ENCODE measurements at regions not wholly inside any gene's neighbourhood (a gene's known extent, or its start where the extent isn't known, plus 50 kb on each side); places are given as distances from the start of the nearest gene placed in this dataset.

- H3K79me2 ChIP-seq (ENCODE audit: low read length) = no peaks in the 10 kb centered on the region
- no peak overlapping the region for H3K4me3 ChIP-seq (ENCODE audit: low read length)
- H3K27me3 ChIP-seq (ENCODE audit: low read depth, low read length) = no peaks in the 10 kb centered on the region
- H4K20me1 ChIP-seq (ENCODE audit: insufficient read depth, low read length) = no peaks in the 10 kb centered on the region
- H3K27ac ChIP-seq (ENCODE audit: low read length) = no peak overlapping the region
- H3K36me3 ChIP-seq (replicated peaks; ENCODE audit: low read depth, low read length) = no peaks in the 10 kb centered on the region
- H3K9me3 ChIP-seq (ENCODE audit: insufficient read depth, low read length) = no peaks in the 10 kb centered on the region
- H3K4me1 ChIP-seq (ENCODE audit: low read length) = peaks cover 3% of the 10 kb centered on the region; the same call in 1 of the 2 replicates
- no peak overlapping the region for H3K4me2 ChIP-seq (ENCODE audit: low read length)
- H3K9ac ChIP-seq (ENCODE audit: low read length) = no peak overlapping the region
- no peak for TF ChIP-seq CTCF (IDR thresholded peaks at IDR 0.05; ENCODE audit: low read depth, low read length)
- TF ChIP-seq EZH2phosphoT487 (IDR thresholded peaks at IDR 0.05; ENCODE audit: low read depth) = no peak
- H2AFZ ChIP-seq (ENCODE audit: low read depth, low read length) = no peak overlapping the region
Measured at GRCh38 chr3:62992520-62992919, 117.3 kb upstream of the CADPS start.

- H3K9me3 ChIP-seq (ENCODE audit: insufficient read depth, low read length) = no peaks in the 10 kb centered on the region
- H3K27ac ChIP-seq (ENCODE audit: low read length) = no peak overlapping the region
- no peaks in the 10 kb centered on the region for H3K27me3 ChIP-seq (ENCODE audit: low read depth, low read length)
- no peak for TF ChIP-seq CTCF (IDR thresholded peaks at IDR 0.05; ENCODE audit: low read depth, low read length)
- TF ChIP-seq EZH2phosphoT487 (IDR thresholded peaks at IDR 0.05; ENCODE audit: low read depth) = no peak
- no peak overlapping the region for H3K4me3 ChIP-seq (ENCODE audit: low read length)
- no peaks in the 10 kb centered on the region for H3K4me1 ChIP-seq (ENCODE audit: low read length)
- no peaks in the 10 kb centered on the region for H4K20me1 ChIP-seq (ENCODE audit: insufficient read depth, low read length)
- H3K9ac ChIP-seq (ENCODE audit: low read length) = no peak overlapping the region
- H3K79me2 ChIP-seq (ENCODE audit: low read length) = no peaks in the 10 kb centered on the region
- H3K4me2 ChIP-seq (ENCODE audit: low read length) = no peak overlapping the region
- no peak overlapping the region for H2AFZ ChIP-seq (ENCODE audit: low read depth, low read length)
- H3K36me3 ChIP-seq (replicated peaks; ENCODE audit: low read depth, low read length) = no peaks in the 10 kb centered on the region
Measured at GRCh38 chr3:62995119-62995518, 119.9 kb upstream of the CADPS start.

GRCh38 chr3:62995530-62995929 lies 120.3 kb upstream of the CADPS start:
- Histone ChIP-seq H3K4me2 (ENCODE audit: low read length) (no peak overlapping the region), H3K9me3 (ENCODE audit: insufficient read depth, low read length) (no peaks in the 10 kb centered on the region), H3K9ac (ENCODE audit: low read length) (no peak overlapping the region), H3K79me2 (ENCODE audit: low read length) (no peaks in the 10 kb centered on the region), H3K27ac (ENCODE audit: low read length) (no peak overlapping the region), H3K4me1 (ENCODE audit: low read length) (no peaks in the 10 kb centered on the region), H3K27me3 (ENCODE audit: low read depth, low read length) (no peaks in the 10 kb centered on the region), H2AFZ (ENCODE audit: low read depth, low read length) (no peak overlapping the region), H3K4me3 (ENCODE audit: low read length) (no peak overlapping the region), H3K36me3 (replicated peaks; ENCODE audit: low read depth, low read length) (no peaks in the 10 kb centered on the region), H4K20me1 (ENCODE audit: insufficient read depth, low read length) (no peaks in the 10 kb centered on the region)
- TF ChIP-seq EZH2phosphoT487 (IDR thresholded peaks at IDR 0.05; ENCODE audit: low read depth) (no peak), CTCF (IDR thresholded peaks at IDR 0.05; ENCODE audit: low read depth, low read length) (no peak)

GRCh38 chr3:62997369-62997768 lies 122.2 kb upstream of the CADPS start:
- Histone ChIP-seq H3K4me3 (ENCODE audit: low read length) (no peak overlapping the region), H2AFZ (ENCODE audit: low read depth, low read length) (no peak overlapping the region), H3K9me3 (ENCODE audit: insufficient read depth, low read length) (no peaks in the 10 kb centered on the region), H3K27ac (ENCODE audit: low read length) (no peak overlapping the region), H3K79me2 (ENCODE audit: low read length) (no peaks in the 10 kb centered on the region), H3K4me2 (ENCODE audit: low read length) (no peak overlapping the region), H3K36me3 (replicated peaks; ENCODE audit: low read depth, low read length) (no peaks in the 10 kb centered on the region), H3K27me3 (ENCODE audit: low read depth, low read length) (no peaks in the 10 kb centered on the region), H3K4me1 (ENCODE audit: low read length) (no peaks in the 10 kb centered on the region), H4K20me1 (ENCODE audit: insufficient read depth, low read length) (no peaks in the 10 kb centered on the region), H3K9ac (ENCODE audit: low read length) (no peak overlapping the region)
- no peak for TF ChIP-seq CTCF (IDR thresholded peaks at IDR 0.05; ENCODE audit: low read depth, low read length)
- TF ChIP-seq EZH2phosphoT487 (IDR thresholded peaks at IDR 0.05; ENCODE audit: low read depth) = no peak

Data from OCI-LY3 (cell line).